Activated CD4-positive, alpha-beta T cell treated with anti-CD3 and anti-CD28 coated beads, Interleukin-2, amount 50 U/mL, for 24 hours (primary cell): ENCODE measurements at regions not wholly inside any gene's neighbourhood (a gene's known extent, or its start where the extent isn't known, plus 50 kb on each side); places are given as distances from the start of the nearest gene placed in this dataset.

ENCODE experiments used
- DNase-seq, 2 donors: peaks; one replicate each; pipeline ENCODE4 v3.0.0-alpha.2; 2020; ENCODE audit warnings: low read depth in 1 of 2, low spot score in 1 of 2

DNA sequence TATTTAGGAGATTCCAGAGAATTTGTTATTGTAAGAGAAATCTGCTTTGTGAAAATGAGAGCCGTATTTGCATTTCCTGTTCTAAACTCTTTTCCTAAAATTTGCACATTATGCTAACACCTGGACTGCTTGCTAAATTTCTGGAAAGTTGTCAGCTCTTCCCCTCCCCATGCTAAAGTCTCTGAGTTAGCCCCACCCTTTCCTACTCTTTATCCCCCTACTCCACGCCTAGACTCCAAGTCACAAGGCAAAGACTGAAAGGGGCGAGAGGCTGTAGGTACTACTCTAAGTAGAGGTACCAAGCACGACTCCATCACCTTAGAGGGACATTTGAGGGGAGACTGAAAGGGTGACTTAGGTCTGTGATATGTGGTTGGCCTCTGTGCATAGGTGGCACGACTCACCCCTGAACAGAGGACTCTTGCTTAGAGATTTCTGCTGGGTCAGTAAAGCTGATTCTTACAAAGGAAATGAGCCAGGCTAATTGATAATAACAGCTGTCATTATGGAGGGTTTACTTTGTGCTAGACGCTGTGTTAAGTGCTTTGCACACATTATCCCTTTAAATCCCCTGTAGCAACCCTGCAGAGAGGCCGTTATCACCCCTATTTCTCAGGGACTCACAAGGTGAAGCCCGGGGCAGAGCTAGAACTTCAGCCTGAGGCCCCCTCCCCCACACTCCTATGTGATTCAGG is 373.5 kb downstream of the EN1 start:
- no peak for DNase-seq

DNA sequence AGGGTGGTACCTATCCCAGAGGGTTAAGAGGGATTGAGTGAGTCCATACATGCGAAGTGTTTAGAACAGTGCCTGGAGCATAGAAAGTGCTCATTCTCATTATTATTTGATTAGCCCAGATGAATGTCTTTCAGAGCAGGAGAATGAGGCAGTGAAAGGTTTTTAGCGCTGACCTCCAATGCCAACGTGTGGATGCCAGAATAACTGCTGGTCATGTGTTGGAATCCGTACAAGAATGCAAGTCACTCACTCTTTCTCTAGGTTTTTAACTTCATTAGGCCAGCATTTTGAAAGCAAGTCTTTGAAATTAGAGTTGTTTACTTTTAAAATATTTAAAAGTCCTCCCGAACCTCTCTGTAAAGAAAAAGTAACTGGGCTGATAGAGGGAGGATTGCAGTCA is 374.2 kb downstream of the EN1 start:
- DNase-seq, result no peak

DNA sequence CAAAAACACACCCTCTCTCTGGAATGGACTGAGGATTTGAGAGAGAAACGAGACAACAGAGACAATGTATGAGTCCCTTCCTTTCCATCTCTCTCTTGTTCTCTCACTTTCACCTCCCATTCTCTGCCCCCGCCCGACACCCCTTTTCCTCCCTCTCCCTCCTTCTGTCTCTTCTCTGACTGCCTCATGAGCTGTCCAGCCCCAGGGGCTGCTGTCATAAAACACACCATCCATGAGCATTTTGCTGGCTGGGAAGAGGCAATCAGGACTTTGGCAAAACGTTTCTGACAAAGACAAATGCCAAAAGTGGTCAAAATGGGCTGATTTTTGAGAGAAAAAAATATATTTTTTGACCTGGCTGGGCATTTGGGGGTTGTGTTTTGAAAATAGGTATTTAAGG is 377.2 kb downstream of the EN1 start:
- DNase-seq, result no peak

DNA sequence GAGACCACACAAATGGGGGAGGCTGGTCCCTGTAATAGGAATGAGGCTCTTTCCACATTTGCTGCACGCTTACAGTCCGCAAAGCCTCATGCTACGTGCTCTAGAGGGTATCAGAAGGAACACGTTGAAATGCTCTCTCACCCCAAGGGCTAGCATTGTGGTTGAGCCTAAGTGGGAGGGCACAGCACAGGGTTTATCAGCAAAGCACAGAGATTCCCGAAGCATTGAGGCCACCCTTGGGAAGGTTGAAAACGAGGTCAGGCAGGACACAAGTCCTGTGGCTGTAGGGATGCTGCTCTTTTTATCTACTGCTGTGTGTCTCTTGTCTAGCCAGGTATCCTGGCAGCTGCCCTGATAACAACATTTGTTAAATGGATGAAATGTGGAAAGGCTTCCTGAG is 378.3 kb downstream of the EN1 start:
- DNase-seq, result no peak

DNA sequence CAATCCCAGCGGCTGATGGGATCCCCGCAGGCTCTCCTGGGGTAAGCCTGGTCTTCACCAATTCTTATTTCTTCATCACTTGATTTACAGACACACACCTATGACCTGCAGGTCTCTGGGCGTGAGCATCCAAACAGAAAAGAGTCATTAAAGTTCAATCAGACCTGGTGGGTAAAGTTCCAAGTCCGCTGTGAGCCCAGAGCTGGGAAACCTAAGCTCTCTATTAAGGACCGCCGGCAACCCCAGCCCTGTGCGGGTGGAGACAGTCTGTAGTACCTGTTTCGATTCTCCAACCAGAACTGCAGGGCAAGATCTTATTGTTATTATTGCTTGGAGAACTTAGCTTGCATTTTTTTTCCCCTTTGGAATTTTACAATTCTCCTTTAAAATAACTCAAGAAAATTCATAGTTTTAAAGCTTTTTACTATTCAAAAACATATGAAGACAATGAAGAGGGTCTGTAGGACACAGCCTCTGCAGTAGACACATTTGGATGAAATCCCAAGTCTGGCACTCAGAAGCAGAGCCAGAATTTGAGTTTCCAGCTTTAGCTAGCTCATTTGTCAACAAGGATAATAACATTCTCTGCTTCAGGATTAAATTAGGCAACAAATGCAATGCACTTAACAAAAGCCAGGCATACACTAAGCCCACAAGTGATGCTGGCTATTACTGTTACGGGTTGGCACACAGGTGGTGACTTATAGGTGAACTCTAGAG is 376.4 kb downstream of the INSIG2 start:
- no peak for DNase-seq

DNA sequence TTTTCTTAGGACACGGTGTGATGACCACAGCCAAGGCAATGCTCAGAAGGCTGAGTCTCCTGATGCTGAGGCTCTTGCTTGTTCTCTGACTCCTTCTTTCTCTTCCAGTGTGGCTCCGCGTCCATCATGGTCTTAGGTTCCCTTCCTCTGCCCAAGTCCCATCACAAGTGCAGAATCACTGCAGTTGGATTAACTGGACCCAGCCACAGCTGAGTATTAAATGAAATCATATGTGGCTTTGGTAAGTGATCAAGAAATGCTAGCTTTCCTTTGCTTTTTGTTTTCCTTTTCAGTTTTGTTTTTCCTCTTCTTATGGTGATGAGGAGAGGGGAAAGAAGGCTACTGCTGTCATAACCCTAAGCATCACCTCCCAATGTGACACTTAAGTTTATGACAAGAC is 375.8 kb downstream of the INSIG2 start:
- DNase-seq, result no peak

DNA sequence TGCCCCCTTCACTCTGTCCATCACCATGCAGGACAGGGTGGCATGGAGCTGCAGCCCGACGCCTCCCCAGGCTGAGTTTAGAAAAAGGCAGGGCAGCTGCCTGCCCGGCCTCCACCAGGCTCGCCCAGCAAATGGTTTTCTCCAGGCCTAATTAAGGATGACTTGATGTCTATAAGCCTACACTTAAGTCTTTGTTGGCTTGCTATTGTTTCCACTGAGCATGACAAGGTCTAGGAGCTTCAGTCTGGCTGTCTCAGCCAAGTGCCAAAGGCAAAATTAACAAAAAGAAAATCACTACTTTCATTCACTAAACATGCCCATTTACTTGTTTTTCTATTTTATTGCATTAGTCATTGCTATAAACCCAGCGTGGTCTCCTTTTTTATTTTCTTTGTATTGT is 372.2 kb downstream of the INSIG2 start:
- no peak for DNase-seq

DNA sequence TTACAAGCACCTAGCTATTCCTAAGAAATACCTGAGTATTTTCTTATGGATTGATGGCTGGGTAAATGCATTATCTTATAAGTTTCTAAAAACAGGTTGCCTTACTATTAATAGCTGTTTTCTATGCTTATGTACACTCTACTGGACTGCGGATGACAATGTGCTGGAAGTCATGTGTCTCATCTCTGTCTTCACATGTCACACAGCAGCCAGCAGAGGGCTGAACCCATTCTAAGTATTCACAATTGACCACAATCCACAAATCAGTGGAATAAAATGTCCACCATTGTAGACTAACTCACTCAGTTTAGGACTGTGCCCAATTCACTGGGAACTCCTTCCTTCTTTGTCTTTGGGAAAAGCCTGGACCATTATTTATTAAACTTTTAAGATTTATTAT is 371.2 kb downstream of the INSIG2 start:
- no peak for DNase-seq

DNA sequence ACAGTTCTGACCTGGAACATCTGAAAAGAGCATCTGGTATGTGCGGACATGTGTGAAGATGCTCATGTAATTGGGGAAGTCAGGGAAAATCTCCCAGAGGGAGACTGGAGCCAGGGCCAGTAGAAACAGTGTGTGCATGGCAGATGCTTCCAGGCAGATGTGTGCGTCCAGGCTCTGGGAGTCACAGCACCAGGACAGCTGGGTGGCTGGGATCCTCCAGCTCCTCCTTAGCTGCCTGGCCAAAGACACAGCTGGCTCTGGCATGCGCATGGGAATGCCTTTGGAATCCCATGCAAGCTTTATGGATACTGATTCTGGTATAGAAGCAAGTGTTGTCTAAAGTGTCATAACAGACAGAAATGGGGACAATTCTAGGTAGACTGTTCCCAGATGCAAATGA is 369.7 kb downstream of the INSIG2 start:
- DNase-seq, result no peak

DNA sequence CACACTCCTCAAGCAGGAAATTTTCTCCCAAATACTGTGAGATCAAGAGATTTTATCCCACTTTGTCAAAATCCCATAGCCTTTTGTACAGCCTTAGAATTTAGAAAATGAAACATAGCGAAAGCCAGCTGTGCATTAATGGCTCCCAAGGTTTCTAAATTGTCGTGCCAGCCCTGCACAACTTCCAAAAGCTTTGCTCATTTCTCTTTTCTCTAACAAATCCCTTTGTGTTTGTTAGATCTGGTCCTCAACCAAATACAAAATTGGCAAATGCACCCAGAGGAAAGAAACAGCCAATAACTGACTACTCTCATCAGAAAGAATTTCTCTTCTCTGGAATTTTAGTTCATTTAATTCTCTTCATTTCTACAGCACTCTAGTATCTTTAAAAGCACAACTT is 361.1 kb downstream of the INSIG2 start:
- DNase-seq, result no peak

DNA sequence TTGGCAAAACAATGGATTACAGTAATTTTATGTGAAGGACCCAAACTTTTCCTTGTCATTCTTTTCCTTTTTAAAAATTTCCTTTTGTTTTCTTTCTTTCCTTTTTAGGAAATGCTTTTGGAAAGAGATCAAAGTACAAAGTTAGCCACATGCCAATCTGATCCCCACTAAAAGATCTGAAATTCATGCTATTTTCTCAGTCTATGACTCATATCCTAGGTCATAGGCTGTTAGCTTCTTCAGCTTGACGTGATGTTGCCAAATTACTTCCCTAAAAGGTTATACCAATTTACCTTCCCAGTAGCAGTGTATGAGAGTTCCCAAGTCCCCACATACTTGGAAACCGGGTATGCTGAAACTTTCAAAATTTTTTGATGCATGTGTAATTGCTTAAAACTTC is 355.3 kb downstream of the INSIG2 start:
- no peak for DNase-seq

DNA sequence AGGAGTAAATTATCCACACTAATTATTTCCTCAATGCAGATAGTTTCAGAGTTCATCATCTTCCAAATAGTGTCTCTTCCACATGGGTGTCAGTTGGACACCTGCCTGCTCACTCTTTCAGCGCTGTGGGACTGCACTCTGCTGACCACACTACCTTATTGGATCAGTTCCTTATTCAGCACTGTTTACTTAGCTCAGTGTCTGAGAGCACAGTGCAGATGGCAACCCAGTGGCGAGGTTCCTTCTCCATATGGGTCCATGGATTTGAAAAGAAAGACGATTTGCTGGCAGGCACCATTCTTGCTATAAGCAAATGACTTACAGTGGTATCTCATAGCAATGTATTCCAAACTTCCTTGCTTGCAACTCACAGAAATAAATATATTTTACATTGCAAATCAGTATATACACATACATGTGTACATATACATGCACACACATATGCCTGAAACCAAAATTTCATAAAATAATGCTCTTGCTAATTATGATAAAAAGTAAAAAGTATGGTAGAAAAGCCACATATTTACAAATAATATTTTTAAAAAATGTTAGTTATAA is 354.8 kb downstream of the INSIG2 start:
- no peak for DNase-seq

DNA sequence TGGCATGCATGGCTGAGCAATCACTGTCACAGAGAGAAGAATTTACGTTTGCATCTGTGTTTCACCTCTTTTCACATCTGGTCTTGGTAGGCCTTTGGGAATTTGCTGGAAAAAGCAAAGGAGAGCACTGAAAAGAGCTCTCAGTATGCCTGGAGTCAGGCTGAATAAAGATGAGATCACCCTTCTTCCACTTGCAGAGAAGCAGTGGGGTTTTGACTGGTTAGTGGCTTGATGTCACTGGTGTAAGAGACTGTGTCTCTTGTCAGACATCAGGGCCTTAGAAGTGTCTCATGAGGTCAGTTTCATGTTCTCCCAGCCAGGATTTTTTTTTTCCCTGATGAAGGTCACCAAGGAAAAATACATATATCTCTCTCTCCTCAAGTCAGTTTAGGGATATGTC is 353.8 kb downstream of the INSIG2 start:
- DNase-seq, result no peak

DNA sequence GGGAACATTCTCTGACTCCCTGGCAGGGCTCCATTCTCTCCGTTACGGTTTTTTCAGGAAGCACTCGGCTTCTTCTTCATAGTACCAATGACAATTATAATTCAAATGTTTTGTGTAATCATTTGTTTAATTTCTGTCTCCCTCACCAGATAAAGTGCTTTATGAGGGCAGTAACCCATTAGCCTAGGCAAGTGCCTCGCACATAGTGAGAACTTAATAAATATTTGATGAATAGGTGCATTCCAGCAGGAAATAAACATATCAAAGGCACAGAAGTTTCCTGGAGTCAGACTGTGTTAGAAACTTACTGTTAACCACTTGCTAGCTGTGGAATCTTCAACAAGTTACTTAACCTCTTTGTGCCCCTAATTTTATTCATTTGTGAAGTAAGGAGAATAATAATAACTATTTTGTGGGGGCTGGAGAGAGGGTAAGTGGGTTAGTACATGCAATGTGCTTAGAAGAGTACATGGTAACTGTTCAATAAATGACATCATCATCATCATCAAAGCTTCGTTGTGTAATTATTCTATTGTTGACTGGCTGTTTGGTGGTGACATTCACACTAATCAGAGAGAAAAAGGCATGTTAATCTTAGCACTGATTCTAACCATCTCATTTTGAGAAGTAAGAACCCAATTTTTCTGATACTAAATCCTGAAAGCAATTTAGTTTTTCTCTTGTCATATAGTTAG is 352.3 kb downstream of the INSIG2 start:
- no peak for DNase-seq

DNA sequence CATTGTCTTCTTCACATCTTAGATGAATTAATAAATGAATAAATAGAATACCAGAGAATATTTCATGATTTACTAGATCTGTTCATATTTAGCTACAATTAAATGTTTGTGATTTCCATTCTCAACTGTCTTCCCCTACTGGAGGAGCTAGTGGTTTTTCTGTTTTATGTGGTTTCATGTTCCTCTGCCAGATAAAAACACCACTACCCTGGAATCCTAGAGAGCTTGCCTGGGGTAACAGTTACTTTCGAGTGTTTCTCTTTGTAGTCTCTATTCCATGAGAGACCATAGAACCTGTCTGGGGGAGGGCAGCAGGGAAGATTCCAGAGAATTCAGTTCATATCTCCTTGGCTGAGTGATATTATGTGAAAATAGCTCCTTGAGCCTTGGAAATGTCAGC is 349.2 kb downstream of the INSIG2 start:
- DNase-seq, result no peak

DNA sequence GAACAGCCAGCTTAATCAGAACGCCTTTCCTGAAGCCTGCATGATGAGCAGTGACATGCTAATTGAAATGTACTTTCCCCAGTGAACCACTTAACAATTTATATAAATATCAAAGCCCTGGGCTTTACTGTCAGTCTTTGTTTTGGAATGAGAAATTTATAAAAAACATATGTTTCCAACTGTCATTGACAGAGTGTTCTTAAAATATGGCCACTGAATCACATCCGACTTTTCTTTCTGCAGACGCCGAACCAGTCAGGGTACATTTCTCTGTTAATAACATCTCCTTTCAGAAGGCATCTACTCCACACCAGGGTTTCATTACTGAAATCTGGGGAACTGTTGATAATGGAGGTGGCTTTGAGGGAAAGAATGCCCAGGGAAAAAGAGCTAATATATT is 343.7 kb downstream of the INSIG2 start:
- DNase-seq, result no peak

DNA sequence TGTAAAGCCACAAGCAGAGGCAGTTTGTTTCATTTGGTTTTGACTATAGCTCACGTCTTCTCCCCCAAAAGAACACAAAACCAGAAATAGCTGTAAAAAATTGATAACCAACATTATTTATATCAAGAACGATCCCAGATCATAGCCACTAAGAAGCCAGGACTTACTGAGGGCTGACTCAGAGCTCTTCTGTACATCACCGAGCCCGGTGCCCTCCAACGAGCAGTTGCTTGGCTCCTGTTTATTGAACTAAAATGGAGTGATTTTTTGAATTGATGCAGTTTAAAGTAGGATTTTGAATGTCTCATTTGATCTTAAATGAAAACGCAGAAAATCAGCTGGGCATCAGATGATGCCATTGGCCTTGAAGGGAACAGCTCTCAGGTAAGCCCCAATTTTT is 343.3 kb downstream of the INSIG2 start:
- DNase-seq, result no peak

DNA sequence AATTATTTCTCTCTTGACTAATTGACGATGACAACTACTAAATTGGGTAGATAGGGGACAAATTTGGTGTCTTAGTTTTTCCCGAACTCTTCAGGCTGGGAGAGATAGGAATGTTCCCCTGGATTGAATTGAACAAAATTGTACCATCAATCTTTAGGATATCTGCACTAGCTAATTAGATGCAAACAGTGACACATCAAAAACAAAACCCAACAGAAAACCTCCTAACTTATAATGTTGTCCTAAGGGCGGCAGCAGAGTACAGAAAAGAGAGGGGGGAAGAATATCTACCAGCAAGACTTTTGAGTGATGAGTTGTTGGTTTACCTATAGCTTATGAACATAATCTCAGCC is 342.9 kb downstream of the INSIG2 start:
- DNase-seq, result no peak

DNA sequence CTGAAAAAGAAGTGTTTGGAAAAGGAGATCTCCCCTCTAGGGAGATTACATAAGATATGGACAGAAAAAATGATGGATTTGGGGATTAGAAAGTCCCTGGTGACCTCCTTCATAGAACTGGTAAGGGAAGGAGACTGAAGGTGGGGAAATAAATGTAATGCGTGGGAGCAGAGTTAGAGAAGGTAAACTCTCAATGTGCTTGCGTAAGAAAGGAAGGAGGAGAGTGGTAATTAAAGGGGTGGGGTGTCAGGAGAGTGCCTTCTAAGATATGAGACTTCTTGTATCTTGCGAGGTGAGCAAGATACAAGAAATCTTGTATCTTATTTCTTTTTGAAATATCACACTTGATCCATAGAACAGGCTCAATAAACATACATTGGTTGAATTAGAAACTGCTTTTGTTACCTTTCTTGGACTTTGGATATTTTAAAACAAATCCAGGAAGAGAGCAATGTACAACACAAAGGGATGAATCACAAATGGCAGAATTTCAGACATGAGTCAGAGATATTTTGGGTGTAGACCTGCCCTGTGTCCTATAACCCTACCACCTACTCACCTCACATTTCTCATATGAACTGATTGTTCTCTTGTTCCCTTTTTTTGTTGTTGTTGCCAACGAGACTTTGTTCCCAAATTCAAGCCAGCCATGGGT is 342.4 kb downstream of the INSIG2 start:
- DNase-seq, result no peak

DNA sequence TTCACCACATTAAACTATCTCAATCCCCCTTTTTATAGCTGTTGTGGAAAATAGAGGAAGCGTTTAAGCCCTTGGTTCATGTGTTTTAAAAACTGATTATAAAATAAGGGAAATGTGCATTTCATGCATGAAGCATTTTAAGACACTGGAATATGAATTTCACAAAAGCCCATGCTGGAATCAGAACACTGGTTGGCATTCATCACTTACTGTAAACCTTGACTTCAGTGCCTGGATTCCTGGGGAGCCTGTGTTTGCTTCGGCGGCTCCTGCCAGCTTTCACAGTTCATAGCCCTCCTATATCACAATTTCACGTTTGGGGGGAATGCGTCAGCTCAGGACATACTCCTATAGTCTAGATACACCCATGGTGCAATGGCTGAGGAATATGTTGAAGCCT is 336.9 kb downstream of the INSIG2 start:
- DNase-seq, result no peak

DNA sequence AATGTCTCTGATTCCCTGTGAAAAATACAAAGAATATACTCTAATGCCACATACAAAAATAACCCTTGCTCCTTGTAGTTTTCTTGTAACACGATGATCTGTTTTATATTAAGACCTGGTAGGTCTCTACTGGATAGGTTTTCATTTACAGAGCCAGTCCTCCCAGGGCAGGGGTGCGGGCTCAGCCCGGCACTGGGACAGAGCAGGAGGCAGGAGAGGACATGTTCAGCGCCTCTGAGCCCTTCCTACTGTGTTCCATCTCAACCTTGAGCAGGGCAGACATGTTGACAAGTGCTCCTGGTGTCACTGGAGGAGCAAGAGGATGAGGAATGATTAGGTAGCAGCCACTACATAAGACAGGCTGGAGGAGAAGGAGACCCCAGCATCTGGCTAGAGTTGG is 335.5 kb downstream of the INSIG2 start:
- DNase-seq, result no peak

DNA sequence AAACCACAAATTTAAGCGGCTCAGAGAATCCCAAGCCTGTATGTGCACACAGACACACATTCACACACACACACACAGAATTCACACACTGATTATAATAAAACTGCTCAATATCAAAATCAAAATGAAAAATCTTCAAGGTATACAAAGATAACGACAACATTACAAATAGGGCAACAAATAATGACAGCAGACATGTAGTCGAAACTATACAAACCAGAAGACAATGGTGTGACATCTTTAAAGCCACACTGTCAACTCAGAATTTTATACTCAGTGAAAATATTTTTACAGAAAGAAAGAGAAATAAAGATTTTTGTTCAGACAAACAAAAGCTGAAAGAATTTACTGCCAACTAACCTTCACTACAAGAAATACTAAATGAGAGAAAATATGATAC is 333.4 kb downstream of the INSIG2 start:
- DNase-seq, result no peak
